ENCODE measurements at regions not wholly inside any gene's neighbourhood (a gene's known extent, or its start where the extent isn't known, plus 50 kb on each side); places are given as distances from the start of the nearest gene placed in this dataset.

DNA sequence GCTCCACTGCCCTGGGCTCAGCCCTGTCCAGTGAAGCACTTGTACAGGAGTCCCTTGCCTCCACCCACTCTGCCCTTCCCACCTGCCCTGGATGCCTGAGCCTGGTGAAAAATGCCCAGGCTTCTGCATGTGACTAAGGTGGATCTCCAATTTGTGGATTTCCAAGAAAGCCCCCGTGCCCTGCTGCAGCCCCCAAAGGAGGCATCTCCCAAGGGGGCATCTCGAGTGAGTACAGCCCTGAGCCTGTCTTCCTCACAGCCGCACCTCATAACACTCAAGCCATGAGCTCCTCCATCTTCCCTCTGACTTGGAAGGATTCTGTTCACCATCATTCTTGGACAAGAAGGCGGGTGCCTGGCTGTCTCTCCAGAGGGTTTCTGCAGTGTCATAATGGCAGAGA is 158.0 kb upstream of the PPP1R26 start:
- no peaks in the 10 kb centered on the region for H3K4me1 Mint-ChIP-seq
- Histone ChIP-seq H3K9ac (ENCODE audit: low read length) (no peak overlapping the region), H3K79me2 (ENCODE audit: control insufficient read depth, insufficient read depth, low read length) (no peaks in the 10 kb centered on the region), H4K20me1 (ENCODE audit: control insufficient read depth, insufficient read depth, low read length, poor library complexity, severe bottlenecking) (no peaks in the 10 kb centered on the region), H3K4me1 (ENCODE audit: control insufficient read depth in 2 of 2, insufficient read depth in 2 of 2, low read length in 2 of 2) (no peaks in the 10 kb centered on the region), H3K27ac (ENCODE audit: low read length in 2 of 2) (no peak overlapping the region), H2AFZ (ENCODE audit: insufficient read depth, low read depth, low read length, poor library complexity, severe bottlenecking) (no peak overlapping the region), H3K9me3 (ENCODE audit: control extremely low read depth in 1 of 3, control insufficient read depth in 2 of 3, insufficient read depth in 1 of 3, low read length in 2 of 3) (peaks cover 0 to 3% (median 0%) of the 10 kb centered on the region in 3 donors), H3K36me3 (replicated peaks in 1 of 2; ENCODE audit: control extremely low read depth in 1 of 2, control insufficient read depth in 1 of 2, extremely low read depth in 1 of 2, insufficient read depth in 2 of 2, low read length in 1 of 2) (no peaks in the 10 kb centered on the region), H3K4me2 (replicated peaks; ENCODE audit: low read depth, low read length, poor library complexity, severe bottlenecking) (no peak overlapping the region), H3K27me3 (replicated peaks in 1 of 4; ENCODE audit: control extremely low read depth in 1 of 4, control insufficient read depth in 3 of 4, insufficient read depth in 4 of 4, low read length in 3 of 4) (no peaks in the 10 kb centered on the region), H3K4me3 (ENCODE audit: control extremely low read depth in 1 of 5, extremely low read depth in 1 of 5, insufficient read depth in 1 of 5, low read depth in 2 of 5, low read length in 4 of 5) (no peak overlapping the region)
- intact Hi-C loops (cut with micrococcal nuclease), result no loop called here
- CTCF ChIA-PET, result no interaction called here
- no peak overlapping the region for H3K4me3 Mint-ChIP-seq
- POLR2A ChIA-PET, result no interaction called here
- ATAC-seq (ENCODE audit: low read depth) (no peak), DNase-seq (no peak)
- no peaks in the 10 kb centered on the region for H3K9me3 Mint-ChIP-seq (ENCODE audit: insufficient read depth)
- H3K27me3 Mint-ChIP-seq, result no peaks in the 10 kb centered on the region
- no peak for TF ChIP-seq EZH2 (IDR thresholded peaks at IDR 0.05; ENCODE audit: borderline replicate concordance, insufficient read depth, low read depth, low read length, poor library complexity, severe bottlenecking)
- TF ChIP-seq, protein P1, sequence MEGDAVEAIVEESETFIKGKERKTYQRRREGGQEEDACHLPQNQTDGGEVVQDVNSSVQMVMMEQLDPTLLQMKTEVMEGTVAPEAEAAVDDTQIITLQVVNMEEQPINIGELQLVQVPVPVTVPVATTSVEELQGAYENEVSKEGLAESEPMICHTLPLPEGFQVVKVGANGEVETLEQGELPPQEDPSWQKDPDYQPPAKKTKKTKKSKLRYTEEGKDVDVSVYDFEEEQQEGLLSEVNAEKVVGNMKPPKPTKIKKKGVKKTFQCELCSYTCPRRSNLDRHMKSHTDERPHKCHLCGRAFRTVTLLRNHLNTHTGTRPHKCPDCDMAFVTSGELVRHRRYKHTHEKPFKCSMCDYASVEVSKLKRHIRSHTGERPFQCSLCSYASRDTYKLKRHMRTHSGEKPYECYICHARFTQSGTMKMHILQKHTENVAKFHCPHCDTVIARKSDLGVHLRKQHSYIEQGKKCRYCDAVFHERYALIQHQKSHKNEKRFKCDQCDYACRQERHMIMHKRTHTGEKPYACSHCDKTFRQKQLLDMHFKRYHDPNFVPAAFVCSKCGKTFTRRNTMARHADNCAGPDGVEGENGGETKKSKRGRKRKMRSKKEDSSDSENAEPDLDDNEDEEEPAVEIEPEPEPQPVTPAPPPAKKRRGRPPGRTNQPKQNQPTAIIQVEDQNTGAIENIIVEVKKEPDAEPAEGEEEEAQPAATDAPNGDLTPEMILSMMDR (IDR thresholded peaks at IDR 0.05), result no peak
- H3K27ac Mint-ChIP-seq, result no peak overlapping the region
- WGBS (ENCODE audit: insufficient coverage), result 74% methylated on average over 4 of the region's 4 CpGs

DNA sequence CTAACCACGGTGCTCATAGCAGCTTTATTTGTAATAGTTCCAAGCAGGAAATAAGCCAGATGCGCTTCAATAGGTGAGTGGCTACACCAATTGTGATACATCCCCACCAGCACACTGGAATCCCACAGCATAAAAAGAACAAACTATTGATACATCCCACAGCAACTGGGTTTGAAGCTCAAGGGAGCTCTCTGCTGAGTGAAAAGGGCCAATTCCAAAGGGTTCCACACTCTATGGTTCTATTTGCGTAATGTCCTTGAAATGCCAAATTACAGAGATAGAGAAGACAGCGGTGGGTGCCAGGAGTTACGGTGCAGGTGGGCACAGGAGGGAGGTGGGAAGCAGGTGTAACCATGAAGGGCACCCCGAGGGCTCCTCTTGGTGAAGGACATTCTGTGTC is 155.3 kb upstream of the PPP1R26 start:
- peaks cover 0 to 6% (median 0%) of the 10 kb centered on the region in 3 donors for H3K9me3 ChIP-seq (ENCODE audit: control extremely low read depth in 1 of 3, control insufficient read depth in 2 of 3, insufficient read depth in 1 of 3, low read length in 2 of 3)
- H3K4me2 ChIP-seq (replicated peaks; ENCODE audit: low read depth, low read length, poor library complexity, severe bottlenecking), result no peak overlapping the region
- no peak overlapping the region for H2AFZ ChIP-seq (ENCODE audit: insufficient read depth, low read depth, low read length, poor library complexity, severe bottlenecking)
- no peaks in the 10 kb centered on the region for H3K36me3 ChIP-seq (replicated peaks in 1 of 2; ENCODE audit: control extremely low read depth in 1 of 2, control insufficient read depth in 1 of 2, extremely low read depth in 1 of 2, insufficient read depth in 2 of 2, low read length in 1 of 2)
- no peak overlapping the region for H3K4me3 ChIP-seq (ENCODE audit: control extremely low read depth in 1 of 5, extremely low read depth in 1 of 5, insufficient read depth in 1 of 5, low read depth in 2 of 5, low read length in 4 of 5)
- no peaks in the 10 kb centered on the region for H3K79me2 ChIP-seq (ENCODE audit: control insufficient read depth, insufficient read depth, low read length)
- Mint-ChIP-seq H3K4me1 (no peaks in the 10 kb centered on the region), H3K9me3 (ENCODE audit: insufficient read depth) (no peaks in the 10 kb centered on the region), H3K4me3 (no peak overlapping the region), H3K27me3 (no peaks in the 10 kb centered on the region), H3K27ac (no peak overlapping the region)
- TF ChIP-seq, protein P1 (IDR thresholded peaks at IDR 0.05), result no peak
- TF ChIP-seq EZH2 (IDR thresholded peaks at IDR 0.05; ENCODE audit: borderline replicate concordance, insufficient read depth, low read depth, low read length, poor library complexity, severe bottlenecking), result no peak
- DNase-seq, result no peak
- 82% methylated on average over 6 of the region's 6 CpGs for WGBS (ENCODE audit: insufficient coverage)
- no peak for ATAC-seq (ENCODE audit: low read depth)
- POLR2A ChIA-PET, result no interaction called here
- intact Hi-C loops (cut with micrococcal nuclease), result no loop called here
- H3K4me1 ChIP-seq (ENCODE audit: control insufficient read depth in 2 of 2, insufficient read depth in 2 of 2, low read length in 2 of 2), result no peaks in the 10 kb centered on the region
- no peaks in the 10 kb centered on the region for H3K27me3 ChIP-seq (replicated peaks in 1 of 4; ENCODE audit: control extremely low read depth in 1 of 4, control insufficient read depth in 3 of 4, insufficient read depth in 4 of 4, low read length in 3 of 4)
- H4K20me1 ChIP-seq (ENCODE audit: control insufficient read depth, insufficient read depth, low read length, poor library complexity, severe bottlenecking), result no peaks in the 10 kb centered on the region
- no peak overlapping the region for H3K9ac ChIP-seq (ENCODE audit: low read length)
- CTCF ChIA-PET, result no interaction called here
- no peak overlapping the region for H3K27ac ChIP-seq (ENCODE audit: low read length in 2 of 2)
